ENCODE measurements at regions not wholly inside any gene's neighbourhood (a gene's known extent, or its start where the extent isn't known, plus 50 kb on each side); places are given as distances from the start of the nearest gene placed in this dataset.

DNA sequence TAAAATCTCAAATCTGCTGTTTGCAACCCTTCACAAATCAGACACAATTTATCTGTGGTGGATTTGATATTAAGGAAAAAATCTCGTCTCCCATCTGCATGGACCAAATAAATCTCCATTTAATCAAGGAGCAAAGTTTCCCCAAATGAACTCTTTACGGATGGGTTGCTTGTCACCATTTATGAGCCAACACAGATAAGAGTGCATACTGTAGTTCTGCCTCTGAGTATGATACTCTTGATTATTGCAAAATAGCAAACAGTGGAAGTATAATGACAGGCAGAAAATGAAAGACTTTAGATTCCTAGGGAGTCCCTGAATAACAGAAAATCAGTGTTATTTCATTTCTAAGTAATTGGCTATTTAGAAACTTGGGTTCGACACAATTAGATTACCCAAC lies 1395.9 kb downstream of the FAM181B start:
- no peaks in the 10 kb centered on the region for H4K20me1 ChIP-seq (ENCODE audit: control insufficient read depth, insufficient read depth)
- ATAC-seq, result no peak
- no peak for TF ChIP-seq LARP7 (IDR thresholded peaks at IDR 0.05)
- no peak for TF ChIP-seq STAT3 (IDR thresholded peaks at IDR 0.05; ENCODE audit: low read depth, low read length)
- no peak for TF ChIP-seq NR2C1 (IDR thresholded peaks at IDR 0.05)
- no peak for TF ChIP-seq TARDBP (IDR thresholded peaks at IDR 0.05; ENCODE audit: borderline replicate concordance)
- TF ChIP-seq ZNF384 (IDR thresholded peaks at IDR 0.05; ENCODE audit: borderline replicate concordance, low read depth, low read length), result no peak
- no peak for TF ChIP-seq PAX5 (IDR thresholded peaks at IDR 0.05; ENCODE audit: borderline replicate concordance, low read depth, low read length)
- no peak for TF ChIP-seq TAF1 (IDR thresholded peaks at IDR 0.05; ENCODE audit: borderline replicate concordance, low read depth, low read length)
- no peak for TF ChIP-seq NR2C2 (IDR thresholded peaks at IDR 0.05; ENCODE audit: borderline replicate concordance, control insufficient read depth, insufficient read length, low read depth)
- no peak for TF ChIP-seq ASH2L (IDR thresholded peaks at IDR 0.05; ENCODE audit: borderline replicate concordance, low read depth)
- no peak for TF ChIP-seq ETV6 (conservative IDR thresholded peaks at IDR 0.05 in 1 of 2, IDR thresholded peaks at IDR 0.05 in 1 of 2; ENCODE audit: borderline replicate concordance in 1 of 2, low read depth in 1 of 2)
- no peak for TF ChIP-seq CBX5 (IDR thresholded peaks at IDR 0.05; ENCODE audit: low read depth)
- POLR2A ChIA-PET, result no interaction called here
- H3K9me3 ChIP-seq (replicated peaks; ENCODE audit: control insufficient read depth, insufficient read depth, low read length), result no peaks in the 10 kb centered on the region
- no peaks in the 10 kb centered on the region for H3K36me3 ChIP-seq (ENCODE audit: control insufficient read depth in 2 of 2, insufficient read depth in 2 of 2, low read length in 1 of 2)
- H3K4me3 ChIP-seq, result no peak overlapping the region
- RAD21 ChIA-PET (ENCODE audit: unreplicated experiment), result no interaction called here
- intact Hi-C loops (cut with micrococcal nuclease; ENCODE audit: unreplicated experiment), result no loop called here
- no peaks in the 10 kb centered on the region for H3K4me1 ChIP-seq (ENCODE audit: control insufficient read depth, insufficient read depth, low read length)
- no peaks in the 10 kb centered on the region for H3K79me2 ChIP-seq (ENCODE audit: control insufficient read depth, insufficient read depth, low read length)
- CTCF ChIA-PET, result no interaction called here
- no peak overlapping the region for H3K27ac ChIP-seq (ENCODE audit: control insufficient read depth, insufficient read depth)
- H2AFZ ChIP-seq (ENCODE audit: control insufficient read depth, low read depth, low read length), result no peak overlapping the region
- in situ Hi-C loops (cut with MboI), result no loop called here
- SMC1A ChIA-PET (ENCODE audit: uncharacterized antibody, unreplicated experiment), result no interaction called here
- no peak overlapping the region for H3K9ac ChIP-seq (ENCODE audit: control insufficient read depth, insufficient read depth, low read length)
- no peaks in the 10 kb centered on the region for H3K27me3 ChIP-seq (replicated peaks in 1 of 2; ENCODE audit: control insufficient read depth in 2 of 2, insufficient read depth in 2 of 2, low read length in 1 of 2)
- no peak for DNase-seq (ENCODE audit: low read depth, low spot score)
- no peak for FAIRE-seq
- no TSS peak for BruUV-seq (replicated peaks)
- H3K4me2 ChIP-seq (ENCODE audit: control insufficient read depth, insufficient read depth), result no peak overlapping the region
- 16% methylated on average over 3 of the region's 3 CpGs for WGBS (ENCODE audit: insufficient coverage, insufficient replicate concordance, low lambda C conversion rate, missing lambda C conversion rate)
